ENCODE measurements at regions not wholly inside any gene's neighbourhood (a gene's known extent, or its start where the extent isn't known, plus 50 kb on each side); places are given as distances from the start of the nearest gene placed in this dataset.

DNA sequence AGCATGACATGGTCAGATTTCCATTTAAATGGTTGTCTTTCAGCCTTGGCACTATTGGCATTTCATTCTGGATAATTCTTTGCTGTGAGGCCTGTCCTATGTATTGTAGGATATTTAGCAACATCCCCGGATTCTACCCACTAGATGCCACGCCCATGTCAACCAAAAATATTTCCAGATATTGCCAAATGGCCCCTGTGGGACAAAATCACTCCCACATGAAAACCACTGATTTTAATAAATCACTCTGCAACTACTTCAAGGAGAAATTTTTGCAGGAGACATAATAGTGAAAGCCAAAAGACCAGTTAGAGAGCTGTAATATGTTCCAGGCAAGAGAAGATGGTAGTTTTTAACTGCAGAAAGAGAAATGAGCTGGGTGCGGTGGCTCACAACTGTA, 55.9 kb upstream of the RARB start:
- in situ Hi-C loops (cut with MboI; ENCODE audit: low sequenced_read_pairs): no loop called here

More for the DNA sequence above, 55.9 kb upstream of the RARB start:
- H3K18ac ChIP-seq (ENCODE audit: low read depth, low read length): no peak overlapping the region
- H3K14ac ChIP-seq (replicated peaks; ENCODE audit: low read depth, low read length): no peak overlapping the region
- H3K23ac ChIP-seq (ENCODE audit: low read depth, low read length): no peak overlapping the region
- no peak overlapping the region for H2AK9ac ChIP-seq (replicated peaks; ENCODE audit: low read depth, low read length, poor library complexity)
- no peaks in the 10 kb centered on the region for H3K9me1 ChIP-seq (ENCODE audit: insufficient read depth, low read length)
- no peaks in the 10 kb centered on the region for H4K20me1 ChIP-seq (ENCODE audit: insufficient read depth, low read length)
- CTCF ChIA-PET: no interaction called here
- no peaks in the 10 kb centered on the region for H3K4me1 ChIP-seq (ENCODE audit: control insufficient read depth, insufficient read depth, low read length)
- H2BK120ac ChIP-seq (ENCODE audit: low read depth, low read length): no peak overlapping the region
- H2AFZ ChIP-seq (replicated peaks; ENCODE audit: low read length, poor library complexity): no peak overlapping the region
- no peak overlapping the region for H4K5ac ChIP-seq (ENCODE audit: low read depth, low read length)
- H2BK20ac ChIP-seq (ENCODE audit: low read depth, low read length): no peak overlapping the region
- H4K8ac ChIP-seq (ENCODE audit: low read depth in 2 of 2, low read length in 2 of 2): no peak overlapping the region
- H3K79me1 ChIP-seq (ENCODE audit: low read depth in 1 of 2, low read length in 2 of 2): no peaks in the 10 kb centered on the region
- no peak overlapping the region for H2BK15ac ChIP-seq (ENCODE audit: low read depth, low read length)
- intact Hi-C loops (cut with micrococcal nuclease) (no loop called here), dilution Hi-C loops (cut with HindIII; ENCODE audit: low sequenced_read_pairs, unreplicated experiment) (no loop called here)
- no peak for ATAC-seq (ENCODE audit: low read depth)
- no peak overlapping the region for H3K4me3 ChIP-seq (ENCODE audit: insufficient read depth, low read depth, low read length)
- no peak for DNase-seq
- no peaks in the 10 kb centered on the region for H3K36me3 ChIP-seq (ENCODE audit: control insufficient read depth, insufficient read depth, low read length)
- no peak overlapping the region for H3K4ac ChIP-seq (ENCODE audit: low read depth, low read length)
- no CpG with 5 or more reads among the region's 3 CpGs for WGBS, 2 experiments (ENCODE audit: extremely low coverage in 2 of 2, insufficient read length in 1 of 2)
- 0 out of 2 replicates have a peak, but pooled peaks cover 2% of the 10 kb centered on the region for H3K9me3 ChIP-seq (ENCODE audit: control insufficient read depth, insufficient read depth, low read length)
- H4K91ac ChIP-seq (ENCODE audit: insufficient read depth, low read depth, low read length): no peak overlapping the region
- H2BK5ac ChIP-seq (ENCODE audit: low read depth, low read length, poor library complexity, severe bottlenecking): no peak overlapping the region
- no peak overlapping the region for H3K56ac ChIP-seq (ENCODE audit: extremely low read depth, insufficient read depth, low read length)
- no peak overlapping the region for H3K9ac ChIP-seq (ENCODE audit: low read depth, low read length)
- H3K4me2 ChIP-seq (ENCODE audit: low read depth, low read length): no peak overlapping the region
- TF ChIP-seq CEBPB (IDR thresholded peaks at IDR 0.05; ENCODE audit: low read depth, low read length) (no peak), RFX5 (IDR thresholded peaks at IDR 0.05; ENCODE audit: low read depth, low read length) (no peak), SMC3 (IDR thresholded peaks at IDR 0.05; ENCODE audit: low read depth, low read length) (no peak), MAFK (IDR thresholded peaks at IDR 0.05; ENCODE audit: low read depth, low read length) (no peak), RAD21 (IDR thresholded peaks at IDR 0.05; ENCODE audit: low read length) (no peak), MXI1 (IDR thresholded peaks at IDR 0.05; ENCODE audit: borderline replicate concordance, low read depth, low read length) (no peak), BHLHE40 (IDR thresholded peaks at IDR 0.05; ENCODE audit: low read depth, low read length) (no peak), POLR2A (IDR thresholded peaks at IDR 0.05; ENCODE audit: low read depth, low read length) (no peak), RCOR1 (IDR thresholded peaks at IDR 0.05; ENCODE audit: insufficient replicate concordance, low read length) (no peak), CHD1 (IDR thresholded peaks at IDR 0.05; ENCODE audit: low read depth, low read length) (no peak), FOS (IDR thresholded peaks at IDR 0.05; ENCODE audit: low read depth, low read length) (no peak), MAZ (IDR thresholded peaks at IDR 0.05; ENCODE audit: borderline replicate concordance, low read depth, low read length) (no peak), NFE2L2 (IDR thresholded peaks at IDR 0.05; ENCODE audit: low read depth, low read length) (no peak)
- TF ChIP-seq, protein P1, sequence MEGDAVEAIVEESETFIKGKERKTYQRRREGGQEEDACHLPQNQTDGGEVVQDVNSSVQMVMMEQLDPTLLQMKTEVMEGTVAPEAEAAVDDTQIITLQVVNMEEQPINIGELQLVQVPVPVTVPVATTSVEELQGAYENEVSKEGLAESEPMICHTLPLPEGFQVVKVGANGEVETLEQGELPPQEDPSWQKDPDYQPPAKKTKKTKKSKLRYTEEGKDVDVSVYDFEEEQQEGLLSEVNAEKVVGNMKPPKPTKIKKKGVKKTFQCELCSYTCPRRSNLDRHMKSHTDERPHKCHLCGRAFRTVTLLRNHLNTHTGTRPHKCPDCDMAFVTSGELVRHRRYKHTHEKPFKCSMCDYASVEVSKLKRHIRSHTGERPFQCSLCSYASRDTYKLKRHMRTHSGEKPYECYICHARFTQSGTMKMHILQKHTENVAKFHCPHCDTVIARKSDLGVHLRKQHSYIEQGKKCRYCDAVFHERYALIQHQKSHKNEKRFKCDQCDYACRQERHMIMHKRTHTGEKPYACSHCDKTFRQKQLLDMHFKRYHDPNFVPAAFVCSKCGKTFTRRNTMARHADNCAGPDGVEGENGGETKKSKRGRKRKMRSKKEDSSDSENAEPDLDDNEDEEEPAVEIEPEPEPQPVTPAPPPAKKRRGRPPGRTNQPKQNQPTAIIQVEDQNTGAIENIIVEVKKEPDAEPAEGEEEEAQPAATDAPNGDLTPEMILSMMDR (conservative IDR thresholded peaks at IDR 0.05; ENCODE audit: low read depth, low read length): no peak
- TF ChIP-seq, protein P2, sequence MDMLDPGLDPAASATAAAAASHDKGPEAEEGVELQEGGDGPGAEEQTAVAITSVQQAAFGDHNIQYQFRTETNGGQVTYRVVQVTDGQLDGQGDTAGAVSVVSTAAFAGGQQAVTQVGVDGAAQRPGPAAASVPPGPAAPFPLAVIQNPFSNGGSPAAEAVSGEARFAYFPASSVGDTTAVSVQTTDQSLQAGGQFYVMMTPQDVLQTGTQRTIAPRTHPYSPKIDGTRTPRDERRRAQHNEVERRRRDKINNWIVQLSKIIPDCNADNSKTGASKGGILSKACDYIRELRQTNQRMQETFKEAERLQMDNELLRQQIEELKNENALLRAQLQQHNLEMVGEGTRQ (IDR thresholded peaks at IDR 0.05; ENCODE audit: low read depth, low read length): no peak
- TF ChIP-seq, protein P3, sequence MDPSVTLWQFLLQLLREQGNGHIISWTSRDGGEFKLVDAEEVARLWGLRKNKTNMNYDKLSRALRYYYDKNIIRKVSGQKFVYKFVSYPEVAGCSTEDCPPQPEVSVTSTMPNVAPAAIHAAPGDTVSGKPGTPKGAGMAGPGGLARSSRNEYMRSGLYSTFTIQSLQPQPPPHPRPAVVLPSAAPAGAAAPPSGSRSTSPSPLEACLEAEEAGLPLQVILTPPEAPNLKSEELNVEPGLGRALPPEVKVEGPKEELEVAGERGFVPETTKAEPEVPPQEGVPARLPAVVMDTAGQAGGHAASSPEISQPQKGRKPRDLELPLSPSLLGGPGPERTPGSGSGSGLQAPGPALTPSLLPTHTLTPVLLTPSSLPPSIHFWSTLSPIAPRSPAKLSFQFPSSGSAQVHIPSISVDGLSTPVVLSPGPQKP (IDR thresholded peaks at IDR 0.05; ENCODE audit: borderline replicate concordance, low read depth, low read length): no peak
- BruUV-seq (replicated peaks): no TSS peak
- POLR2A ChIA-PET (ENCODE audit: unreplicated experiment): no interaction called here
- no peak overlapping the region for H3K27ac ChIP-seq (ENCODE audit: insufficient read depth, low read length)
- no peaks in the 10 kb centered on the region for H3K27me3 ChIP-seq (ENCODE audit: control insufficient read depth, insufficient read depth, low read length)
- H2AK5ac ChIP-seq (ENCODE audit: low read depth, low read length): no peak overlapping the region
